Stimulated activated CD4-positive, alpha-beta T cell treated with anti-CD3 and anti-CD28 coated beads, Interleukin-4, amount 100 ng/mL, for 1 hour (primary cell): ENCODE measurements at regions not wholly inside any gene's neighbourhood (a gene's known extent, or its start where the extent isn't known, plus 50 kb on each side); places are given as distances from the start of the nearest gene placed in this dataset.
"Not testable (repeated sequence)": the region's sequence is repeated elsewhere in the genome, so short reads cannot be mapped to it uniquely, and the experiment has no call there.

Experiments
- DNase-seq: peaks from one replicate; pipeline ENCODE4 v3.0.0-alpha.2; 2020

GRCh38 chr1:213602796-213603486 is 384.8 kb upstream of the PROX1 start:
- DNase-seq, result no peak

GRCh38 chr1:213604477-213604876 is 383.3 kb upstream of the PROX1 start:
- DNase-seq, result no peak

GRCh38 chr1:213605732-213606131 is 382.0 kb upstream of the PROX1 start:
- no peak for DNase-seq

GRCh38 chr1:213606252-213606820 is 381.4 kb upstream of the PROX1 start:
- no peak for DNase-seq

- no peak for DNase-seq
Measured at GRCh38 chr1:213613549-213613948, 374.2 kb upstream of the PROX1 start.

GRCh38 chr1:213615226-213615916 is 372.4 kb upstream of the PROX1 start:
- no peak for DNase-seq

- no peak for DNase-seq
Measured at GRCh38 chr1:213617133-213617532, 370.6 kb upstream of the PROX1 start.

- no peak for DNase-seq
Measured at GRCh38 chr1:213618094-213618493, 369.7 kb upstream of the PROX1 start.

GRCh38 chr1:213619026-213619425 is 368.7 kb upstream of the PROX1 start:
- no peak for DNase-seq

- DNase-seq, result no peak
Measured at GRCh38 chr1:213621077-213621476, 366.7 kb upstream of the PROX1 start.

GRCh38 chr1:213622365-213623063 is 365.3 kb upstream of the PROX1 start:
- DNase-seq, result no peak

GRCh38 chr1:213623064-213623581 is 364.6 kb upstream of the PROX1 start:
- no peak for DNase-seq

GRCh38 chr1:213623862-213624261 is 363.9 kb upstream of the PROX1 start:
- no peak for DNase-seq

- DNase-seq, result not testable (repeated sequence)
Measured at GRCh38 chr1:213636778-213637177, 351.0 kb upstream of the PROX1 start.

GRCh38 chr1:213641312-213641711 is 346.5 kb upstream of the PROX1 start:
- DNase-seq, result no peak

- no peak for DNase-seq
Measured at GRCh38 chr1:213643360-213643759, 344.4 kb upstream of the PROX1 start.

- DNase-seq, result no peak
Measured at GRCh38 chr1:213647864-213648650, 339.7 kb upstream of the PROX1 start.

GRCh38 chr1:213649373-213649772 is 338.4 kb upstream of the PROX1 start:
- DNase-seq, result no peak

- DNase-seq, result no peak
Measured at GRCh38 chr1:213650603-213651002, 337.2 kb upstream of the PROX1 start.

GRCh38 chr1:213651077-213651476 is 336.7 kb upstream of the PROX1 start:
- DNase-seq, result no peak

- no peak for DNase-seq
Measured at GRCh38 chr1:213652109-213652508, 335.7 kb upstream of the PROX1 start.

- DNase-seq, result no peak
Measured at GRCh38 chr1:213656039-213656438, 331.7 kb upstream of the PROX1 start.

GRCh38 chr1:213656503-213656902 is 331.3 kb upstream of the PROX1 start:
- DNase-seq, result no peak
